K562 (cell line): ENCODE measurements at regions not wholly inside any gene's neighbourhood (a gene's known extent, or its start where the extent isn't known, plus 50 kb on each side); places are given as distances from the start of the nearest gene placed in this dataset.

ENCODE experiments used
- ATAC-seq: fragments of 200-7000 bp; cut with Tn5 transposase; 3 replicates; pipeline ENCODE4 v1.9.1; 2020; ENCODE audit warnings: moderate library complexity
- BruUV-seq: library from RNA; stranded (reverse); fragments of 400-500 nt; replicated peaks from 2 replicates; lab custom pipeline; 2021; lab: Mats Ljungman, UMichigan
- CTCF ChIA-PET: fragments of 300-600 bp; formaldehyde crosslinking; extraction: SDS; loops from one replicate; lab custom pipeline; 2021; ENCODE audit warnings: low intra/inter-chr PET ratio; lab: Yijun Ruan, JAX
- POLR2A ChIA-PET: fragments of 300-600, 350-650 bp; sonication (Branson Sonifier 250); formaldehyde crosslinking; extraction: SDS; loops from one replicate; lab custom pipeline; 2021; ENCODE audit warnings: antibody characterized with exemption, inconsistent platforms; lab: Yijun Ruan, JAX
- DNase-seq, 4 experiments: peaks; one replicate each; pipeline versions ENCODE4 v3.0.0 to v3.0.0-alpha.2; 2011 to 2018; ENCODE audit warnings: low spot score in 3 of 4, mixed read lengths in 3 of 4; ENCODE audit errors: extremely low read depth in 1 of 4
- FAIRE-seq: peaks from 2 replicates; lab custom pipeline; 2011; peaks lifted over from hg19 to GRCh38; lab: Jason Lieb, UNC
- H2AFZ ChIP-seq: 2 replicates; pipeline ENCODE4 v1.6.0; 2011; ENCODE audit warnings: low read depth, low read length, control low read depth, inconsistent platforms
- H3K27ac ChIP-seq: fragments of 200-600 bp; 3 replicates; pipeline ENCODE4 v1.8.0; 2011; ENCODE audit warnings: low read depth, mild to moderate bottlenecking, control low read depth, inconsistent platforms, low read length, moderate library complexity, mixed read lengths; ENCODE audit errors: extremely low read depth
- H3K27me3 ChIP-seq, 2 experiments: fragments of 300-600 bp in 1 of 2; 2 replicates in 1 of 2; 3 replicates in 1 of 2; pipeline versions ENCODE4 v1.6.0 to v1.8.0; 2011; ENCODE audit warnings: inconsistent platforms in 2 of 2, low read length in 2 of 2, mild to moderate bottlenecking in 1 of 2, mixed read lengths in 1 of 2, moderate library complexity in 1 of 2; ENCODE audit not compliant: control insufficient read depth in 2 of 2, insufficient read depth in 2 of 2
- H3K36me3 ChIP-seq: fragments of 300-600 bp; 3 replicates; pipeline ENCODE4 v1.8.0; 2011; ENCODE audit warnings: mild to moderate bottlenecking, low read length, inconsistent platforms; ENCODE audit not compliant: control insufficient read depth, insufficient read depth
- H3K4me1 ChIP-seq, 2 experiments: fragments of 200-600 bp in 1 of 2; replicated peaks in 1 of 2; 2 replicates in 1 of 2; 3 replicates in 1 of 2; pipeline versions ENCODE4 v1.5.1 to v1.8.0; 2011; ENCODE audit warnings: inconsistent platforms in 2 of 2, low read length in 2 of 2, mild to moderate bottlenecking in 1 of 2, mixed read lengths in 1 of 2, moderate library complexity in 1 of 2; ENCODE audit not compliant: control insufficient read depth in 2 of 2, insufficient read depth in 2 of 2
- H3K4me2 ChIP-seq: 2 replicates; pipeline ENCODE4 v1.6.1; 2011; ENCODE audit warnings: low read length, control low read depth, inconsistent platforms, mixed read lengths; ENCODE audit not compliant: insufficient read depth
- H3K4me3 ChIP-seq: fragments of 200-600 bp; sonication (generic), shearing (Covaris generic); 2 replicates; pipeline ENCODE4 v1.5.1; 2016; ENCODE audit warnings: control low read depth, inconsistent platforms
- H3K79me2 ChIP-seq: fragments of 200-600 bp; 3 replicates; pipeline ENCODE4 v1.8.0; 2011; ENCODE audit warnings: low read length, inconsistent platforms; ENCODE audit not compliant: control insufficient read depth, insufficient read depth
- H3K9ac ChIP-seq, 2 experiments: 2 replicates each; pipeline versions ENCODE4 v1.6.0 to v1.6.1; 2011; ENCODE audit warnings: low read depth in 2 of 2, low read length in 2 of 2, control low read depth in 1 of 2, inconsistent platforms in 1 of 2, mild to moderate bottlenecking in 1 of 2, mixed read lengths in 1 of 2; ENCODE audit not compliant: insufficient read depth in 1 of 2
- H3K9me1 ChIP-seq: one replicate; pipeline ENCODE4 v1.6.0; 2011; ENCODE audit warnings: inconsistent platforms, mild to moderate bottlenecking, low read length, moderate library complexity; ENCODE audit not compliant: control insufficient read depth, insufficient read depth
- H3K9me3 ChIP-seq: replicated peaks from 2 replicates; pipeline ENCODE4 v1.5.1; 2011; ENCODE audit warnings: low read depth, low read length, inconsistent platforms; ENCODE audit not compliant: control insufficient read depth, insufficient read depth
- H4K20me1 ChIP-seq: replicated peaks from 2 replicates; pipeline ENCODE4 v1.6.1; 2011; ENCODE audit warnings: low read length, inconsistent platforms, mixed read lengths; ENCODE audit not compliant: control insufficient read depth, insufficient read depth
- ARID1B ChIP-seq: fragments of 450-650 bp; IDR thresholded peaks from 2 replicates; pipeline ENCODE4 v1.6.1; 2016; ENCODE audit warnings: antibody characterized with exemption, mild to moderate bottlenecking, inconsistent platforms
- CBFA2T2 ChIP-seq: fragments of 450-650 bp; conservative IDR thresholded peaks from 2 replicates; pipeline ENCODE4 v1.6.1; 2017; ENCODE audit warnings: mild to moderate bottlenecking
- CSDE1 ChIP-seq, 2 experiments: fragments of 450-650 bp; IDR thresholded peaks; 2 replicates each; pipeline ENCODE4 v1.6.1; 2016; ENCODE audit warnings: mild to moderate bottlenecking in 1 of 2
- ETS2 ChIP-seq: IDR thresholded peaks from 2 replicates; pipeline ENCODE4 v1.6.1; 2016; ENCODE audit warnings: borderline replicate concordance, missing genetic modification characterization, mild to moderate bottlenecking, moderate library complexity, missing compliant biosample characterization; ENCODE audit not compliant: poor library complexity, severe bottlenecking
- FUS ChIP-seq: fragments of 200-400 bp; formaldehyde crosslinking; optimal IDR thresholded peaks from 2 replicates; pipeline ENCODE3; 2017; ENCODE audit warnings: low read depth, low read length
- GABPA ChIP-seq: fragments of 200-800 bp; sonication (Bioruptor generic); conservative IDR thresholded peaks from 2 replicates; pipeline ENCODE4 v1.6.1; 2016; ENCODE audit warnings: low read depth, missing genetic modification characterization, missing compliant biosample characterization
- HMBOX1 ChIP-seq: sonication (generic); IDR thresholded peaks from 2 replicates; pipeline ENCODE4 v1.6.1; 2016
- ILF3 ChIP-seq: fragments of 450-650 bp; IDR thresholded peaks from 2 replicates; pipeline ENCODE4 v1.6.1; 2018; ENCODE audit warnings: antibody characterized with exemption, mild to moderate bottlenecking, moderate library complexity, borderline replicate concordance
- MED1 ChIP-seq: sonication (generic); formaldehyde crosslinking; IDR thresholded peaks from 2 replicates; pipeline ENCODE4 v1.8.1; 2023; ENCODE audit warnings: missing genetic modification reagents, borderline replicate concordance
- NCOA4 ChIP-seq: fragments of 450-650 bp; IDR thresholded peaks from 2 replicates; pipeline ENCODE4 v1.6.1; 2018; ENCODE audit warnings: mild to moderate bottlenecking; ENCODE audit not compliant: partially characterized antibody
- NR0B1 ChIP-seq: fragments of 450-650 bp; IDR thresholded peaks from one replicate; pipeline ENCODE4 v1.6.1; 2018; ENCODE audit warnings: mild to moderate bottlenecking, moderate library complexity; ENCODE audit not compliant: partially characterized antibody
- PHTF2 ChIP-seq: fragments of 250-450 bp; sonication (Bioruptor Pico); IDR thresholded peaks from 2 replicates; pipeline ENCODE4 v1.5.0; 2021; ENCODE audit warnings: mild to moderate bottlenecking
- POLR3A ChIP-seq: IDR thresholded peaks from 2 replicates; pipeline ENCODE4 v1.6.1; 2011; ENCODE audit warnings: borderline replicate concordance, mild to moderate bottlenecking, moderate library complexity; ENCODE audit not compliant: insufficient read length, insufficient read depth; ENCODE audit errors: extremely low read depth
- SMAD2 ChIP-seq: fragments of 150-350 bp; IDR thresholded peaks from 2 replicates; pipeline ENCODE4 v1.6.1; 2014; ENCODE audit warnings: low read depth, mild to moderate bottlenecking, low read length
- SPI1 ChIP-seq: IDR thresholded peaks from 2 replicates; pipeline ENCODE4 v1.6.1; 2011; ENCODE audit warnings: low read depth, low read length, control low read depth, borderline replicate concordance
- SUPT5H ChIP-seq: fragments of 450-650 bp; IDR thresholded peaks from 2 replicates; pipeline ENCODE4 v1.6.1; 2016
- TCF7 ChIP-seq: sonication (generic); IDR thresholded peaks from 2 replicates; pipeline ENCODE4 v1.6.1; 2016; ENCODE audit warnings: antibody characterized with exemption, borderline replicate concordance
- ZKSCAN1 ChIP-seq: fragments of 150-350 bp; IDR thresholded peaks from 2 replicates; pipeline ENCODE4 v1.6.1; 2016; ENCODE audit warnings: low read depth, low read length
- ZNF57 ChIP-seq: fragments of 450-650 bp; formaldehyde crosslinking; IDR thresholded peaks from 2 replicates; pipeline ENCODE4 v1.4.0; 2020; ENCODE audit warnings: mild to moderate bottlenecking, moderate library complexity
- WGBS: fragments of 100-300 bp; shearing (Covaris generic); methylation state at CpG from one replicate; pipeline ENCODE4 v1.1.6; 2016; ENCODE audit warnings: low coverage, mixed read lengths; ENCODE audit not compliant: insufficient coverage; ENCODE audit errors: missing lambda C conversion rate; 5-methylcytosine and 5-hydroxymethylcytosine counted together
- in situ Hi-C: fragments of 300-500 bp; cut with MboI; formaldehyde crosslinking; loops from 4 replicates; pipeline ENCODE4 v1.15.0; 2018; ENCODE audit warnings: inconsistent platforms, mixed read lengths
- intact Hi-C: fragments of 100-400 bp; cut with micrococcal nuclease; formaldehyde crosslinking; loops from 2 replicates; pipeline ENCODE4 v1.14.2; 2022

- no peak overlapping the region for H2AFZ ChIP-seq
- no peak for TF ChIP-seq ETS2 (tag)
- no peak for TF ChIP-seq NCOA4
- TF ChIP-seq POLR3A, result no peak
- TF ChIP-seq NR0B1, result no peak
- no peak for TF ChIP-seq CBFA2T2
- no peak for TF ChIP-seq SMAD2
- TF ChIP-seq FUS, result no peak
- no peak for TF ChIP-seq CSDE1 (IDR thresholded peaks at IDR 0.05)
- TF ChIP-seq GABPA (tag), result no peak
- no peak for TF ChIP-seq ZNF57 (CRISPR knock-in tag)
- TF ChIP-seq SPI1, result no peak
- no peak for TF ChIP-seq ARID1B
- TF ChIP-seq SUPT5H, result no peak
- no peak for TF ChIP-seq ZKSCAN1
- TF ChIP-seq HMBOX1, result no peak
- TF ChIP-seq MED1 (CRISPR knock-in tag), result no peak
- TF ChIP-seq ILF3, result no peak
- TF ChIP-seq PHTF2, result no peak
- no peak for TF ChIP-seq TCF7
- TF ChIP-seq, all 486 proteins: peak for 0
- Histone ChIP-seq H3K36me3 (no peaks in the 10 kb centered on the region), H3K79me2 (no peaks in the 10 kb centered on the region), H3K4me2 (no peak overlapping the region), H3K27me3 (peaks cover 0 to 7% of the 10 kb centered on the region in 2 experiments; a peak in 3 of 5 replicates), H3K9ac (no peak overlapping the region), H3K4me1 (no peaks in the 10 kb centered on the region), H4K20me1 (no peaks in the 10 kb centered on the region), H3K27ac (no peak overlapping the region), H3K9me1 (no peaks in the 10 kb centered on the region), H3K4me3 (no peak overlapping the region), H3K9me3 (no peaks in the 10 kb centered on the region)
- 0% methylated on average over 7 of the region's 7 CpGs for WGBS
- DNase-seq (no peak), FAIRE-seq (no peak), ATAC-seq (no peak)
- BruUV-seq, result no TSS peak
- ChIA-PET POLR2A (interaction anchor here (0.6 to 0.7 kb wide), 2 partner anchors 127 to 736 kb away, joined by 3 read pairs; no protein-coding TSS in a partner anchor), CTCF (no interaction called here)
- in situ Hi-C loops, result no loop called here
- intact Hi-C loops, result no loop called here
Observed at GRCh38 chr5:74056107-74056788, 430.3 kb downstream of the ARHGEF28 start.
